H9 (cell line): ENCODE measurements at regions not wholly inside any gene's neighbourhood (a gene's known extent, or its start where the extent isn't known, plus 50 kb on each side); places are given as distances from the start of the nearest gene placed in this dataset.

Experiments used
- DNase-seq: peaks from one replicate; pipeline ENCODE4 v3.0.0-alpha.2; 2017
- H2AFZ ChIP-seq: one replicate; pipeline ENCODE4 v1.6.1; 2013; ENCODE audit warnings: mild to moderate bottlenecking, low read length, control low read depth, moderate library complexity
- H2AK5ac ChIP-seq: 2 replicates; pipeline ENCODE4 v1.6.1; 2013; ENCODE audit warnings: low read length, control low read depth, mixed read lengths; ENCODE audit not compliant: insufficient read length
- H2BK120ac ChIP-seq: one replicate; pipeline ENCODE4 v1.6.1; 2013; ENCODE audit warnings: low read depth, mild to moderate bottlenecking, low read length, control low read depth, inconsistent platforms; ENCODE audit not compliant: poor library complexity, severe bottlenecking
- H2BK12ac ChIP-seq: 2 replicates; pipeline ENCODE4 v1.6.1; 2013; ENCODE audit warnings: low read length, control low read depth, mixed read lengths, low read depth; ENCODE audit not compliant: insufficient read length
- H2BK15ac ChIP-seq: 2 replicates; pipeline ENCODE4 v1.6.1; 2013; ENCODE audit warnings: low read depth, low read length, control low read depth
- H2BK20ac ChIP-seq: one replicate; pipeline ENCODE4 v1.6.1; 2013; ENCODE audit warnings: low read depth, mild to moderate bottlenecking, low read length, control low read depth, inconsistent platforms; ENCODE audit not compliant: poor library complexity, severe bottlenecking
- H2BK5ac ChIP-seq: 2 replicates; pipeline ENCODE4 v1.6.1; 2013; ENCODE audit warnings: low read length, control low read depth, mixed read lengths; ENCODE audit not compliant: insufficient read length
- H3K14ac ChIP-seq: 2 replicates; pipeline ENCODE4 v1.6.1; 2013; ENCODE audit warnings: low read length, control low read depth; ENCODE audit not compliant: insufficient read depth
- H3K18ac ChIP-seq: 2 replicates; pipeline ENCODE4 v1.6.1; 2013; ENCODE audit warnings: low read depth, mild to moderate bottlenecking, mixed read lengths, low read length, control low read depth; ENCODE audit not compliant: insufficient read length
- H3K23ac ChIP-seq: 2 replicates; pipeline ENCODE4 v1.6.1; 2013; ENCODE audit warnings: low read length, control low read depth, mixed read lengths, low read depth; ENCODE audit not compliant: insufficient read length
- H3K23me2 ChIP-seq: 2 replicates; pipeline ENCODE4 v1.6.1; 2013; ENCODE audit warnings: low read depth, mild to moderate bottlenecking, mixed read lengths, low read length, control low read depth; ENCODE audit not compliant: insufficient read length, poor library complexity, severe bottlenecking
- H3K27ac ChIP-seq: 2 replicates; pipeline ENCODE4 v1.5.1; 2013; ENCODE audit warnings: low read length, control low read depth, mixed read lengths, low read depth; ENCODE audit not compliant: insufficient read length
- H3K27me3 ChIP-seq: 2 replicates; pipeline ENCODE4 v1.6.1; 2013; ENCODE audit warnings: low read length, control low read depth, inconsistent platforms; ENCODE audit not compliant: insufficient read depth
- H3K4ac ChIP-seq: 2 replicates; pipeline ENCODE4 v1.6.1; 2013; ENCODE audit warnings: low read depth, mild to moderate bottlenecking, control low read depth, inconsistent platforms, low read length, moderate library complexity
- H3K4me1 ChIP-seq: 2 replicates; pipeline ENCODE4 v1.6.1; 2013; ENCODE audit warnings: low read length, control low read depth, inconsistent platforms; ENCODE audit not compliant: insufficient read depth
- H3K4me2 ChIP-seq: 2 replicates; pipeline ENCODE4 v1.6.1; 2013; ENCODE audit warnings: low read length, control low read depth, mixed read lengths; ENCODE audit not compliant: insufficient read length, insufficient read depth
- H3K56ac ChIP-seq: 2 replicates; pipeline ENCODE4 v1.6.1; 2013; ENCODE audit warnings: low read depth, mild to moderate bottlenecking, mixed read lengths, low read length, control low read depth; ENCODE audit not compliant: insufficient read length
- H3K79me1 ChIP-seq: 2 replicates; pipeline ENCODE4 v1.6.1; 2013; ENCODE audit warnings: low read depth, mild to moderate bottlenecking, moderate library complexity, low read length, control low read depth, inconsistent platforms; ENCODE audit not compliant: insufficient read depth, poor library complexity, severe bottlenecking
- H3K79me2 ChIP-seq: 2 replicates; pipeline ENCODE4 v1.6.1; 2013; ENCODE audit warnings: low read length, control low read depth, inconsistent platforms; ENCODE audit not compliant: insufficient read depth
- H3K9ac ChIP-seq: 2 replicates; pipeline ENCODE4 v1.6.1; 2013; ENCODE audit warnings: low read length, control low read depth, mixed read lengths; ENCODE audit not compliant: insufficient read length; ENCODE audit errors: extremely low read depth
- H3K9me3 ChIP-seq: one replicate; pipeline ENCODE4 v1.6.1; 2013; ENCODE audit warnings: low read depth, low read length, inconsistent platforms; ENCODE audit not compliant: control insufficient read depth
- H3T11ph ChIP-seq: one replicate; pipeline ENCODE4 v1.6.1; 2013; ENCODE audit warnings: mild to moderate bottlenecking, low read length, control low read depth, inconsistent platforms
- H4K20me1 ChIP-seq: one replicate; pipeline ENCODE4 v1.6.1; 2013; ENCODE audit not compliant: control insufficient read depth, insufficient read length, insufficient read depth
- H4K5ac ChIP-seq: 2 replicates; pipeline ENCODE4 v1.6.1; 2013; ENCODE audit warnings: low read depth, mild to moderate bottlenecking, mixed read lengths, low read length, control low read depth; ENCODE audit not compliant: insufficient read length
- H4K8ac ChIP-seq: replicated peaks from 2 replicates; pipeline ENCODE4 v1.6.1; 2013; ENCODE audit warnings: low read length, control low read depth, mixed read lengths, low read depth; ENCODE audit not compliant: insufficient read length
- H4K91ac ChIP-seq: 2 replicates; pipeline ENCODE4 v1.6.1; 2013; ENCODE audit warnings: low read depth, mild to moderate bottlenecking, moderate library complexity, mixed read lengths, low read length, control low read depth; ENCODE audit not compliant: insufficient read length
- H3K27ac Mint-ChIP-seq, 3 experiments: 2 replicates in 2 of 3; 3 replicates in 1 of 3; pipeline ENCODE4 v1.8.0; 2020 to 2021; ENCODE audit warnings: mixed read lengths in 3 of 3, mild to moderate bottlenecking in 1 of 3, moderate library complexity in 1 of 3
- H3K27me3 Mint-ChIP-seq: 2 replicates; pipeline ENCODE4 v1.8.0; 2021; ENCODE audit warnings: low read depth, mild to moderate bottlenecking, moderate library complexity, mixed read lengths
- H3K36me3 Mint-ChIP-seq, 3 experiments: 2 replicates in 2 of 3; 3 replicates in 1 of 3; pipeline ENCODE4 v1.8.0; 2020 to 2021; ENCODE audit warnings: low read depth in 3 of 3, mixed read lengths in 3 of 3; ENCODE audit not compliant: insufficient read depth in 1 of 3
- H3K4me1 Mint-ChIP-seq, 2 experiments: 2 replicates each; pipeline ENCODE4 v1.8.0; 2020; ENCODE audit warnings: mixed read lengths in 2 of 2
- H3K4me3 Mint-ChIP-seq, 2 experiments: 2 replicates in 1 of 2; 3 replicates in 1 of 2; pipeline ENCODE4 v1.8.0; 2020 to 2021; ENCODE audit warnings: mild to moderate bottlenecking in 2 of 2, mixed read lengths in 2 of 2, moderate library complexity in 1 of 2
- H3K9me3 Mint-ChIP-seq, 2 experiments: 2 replicates in 1 of 2; 3 replicates in 1 of 2; pipeline ENCODE4 v1.8.0; 2020; ENCODE audit warnings: mild to moderate bottlenecking in 2 of 2, mixed read lengths in 2 of 2, moderate library complexity in 1 of 2
- CTCF ChIP-seq: fragments of 200-600 bp; sonication (generic); conservative IDR thresholded peaks from 3 replicates; pipeline ENCODE4 v1.8.0; 2021; ENCODE audit warnings: antibody characterized with exemption, mild to moderate bottlenecking
- WGBS: extraction: QIAGEN DNeasy Blood & Tissue Kit; methylation state at CpG from one replicate; pipeline ENCODE4 v1.1.7; 2013; ENCODE audit warnings: missing lambda C conversion rate, low lambda C conversion rate, mixed read lengths; ENCODE audit not compliant: insufficient read length; ENCODE audit errors: extremely low coverage; 5-methylcytosine and 5-hydroxymethylcytosine counted together

DNA sequence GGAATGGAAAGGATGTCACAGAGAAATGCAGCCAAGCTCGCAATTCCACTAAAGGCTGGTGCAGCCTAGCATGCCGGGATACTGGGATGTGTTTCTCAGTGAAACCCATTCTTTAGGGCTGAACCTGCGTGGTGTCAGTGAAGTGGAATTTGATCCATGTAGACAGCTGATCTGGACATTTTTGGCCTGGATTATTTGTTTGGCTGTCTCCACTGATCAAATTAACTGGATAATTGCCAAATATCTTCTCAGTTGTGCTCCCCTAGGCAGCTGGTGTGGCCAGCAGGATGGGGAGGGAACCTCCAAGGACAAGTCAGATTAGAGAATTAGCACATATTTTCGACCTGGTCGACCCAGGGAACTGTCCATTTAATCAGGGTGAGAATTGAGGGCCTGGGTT is 318.4 kb downstream of the RPS6KC1 start:
- Histone ChIP-seq H3K4me1 (peaks cover 2% of the 10 kb centered on the region; the same call in 1 of the 2 replicates), H3K14ac (no peak overlapping the region), H3T11ph (no peak overlapping the region), H3K4me2 (no peak overlapping the region), H2BK5ac (no peak overlapping the region), H3K23me2 (no peaks in the 10 kb centered on the region), H3K9ac (no peak overlapping the region), H3K27me3 (no peaks in the 10 kb centered on the region), H3K79me2 (no peaks in the 10 kb centered on the region), H4K5ac (no peak overlapping the region), H2BK120ac (no peak overlapping the region), H4K8ac (no peak overlapping the region), H3K18ac (no peak overlapping the region), H4K20me1 (no peaks in the 10 kb centered on the region), H3K23ac (no peak overlapping the region), H2BK20ac (no peak overlapping the region), H3K56ac (no peak overlapping the region), H3K4ac (no peak overlapping the region), H3K79me1 (no peaks in the 10 kb centered on the region), H2AFZ (no peak overlapping the region), H4K91ac (no peak overlapping the region), H3K9me3 (no peaks in the 10 kb centered on the region), H2BK15ac (no peak overlapping the region), H3K27ac (no peak overlapping the region), H2BK12ac (no peak overlapping the region), H2AK5ac (no peak overlapping the region)
- no peak overlapping the region for H3K4me3 Mint-ChIP-seq
- no peaks in the 10 kb centered on the region for H3K36me3 Mint-ChIP-seq
- WGBS = no CpG with 5 or more reads among the region's 5 CpGs
- no peaks in the 10 kb centered on the region for H3K9me3 Mint-ChIP-seq
- no peak for DNase-seq
- H3K4me1 Mint-ChIP-seq = peaks cover 18 to 23% of the 10 kb centered on the region in 2 experiments
- H3K27ac Mint-ChIP-seq = no peak overlapping the region
- no peaks in the 10 kb centered on the region for H3K27me3 Mint-ChIP-seq
- TF ChIP-seq CTCF = no peak
